H1 (cell line): ENCODE measurements at regions not wholly inside any gene's neighbourhood (a gene's known extent, or its start where the extent isn't known, plus 50 kb on each side); places are given as distances from the start of the nearest gene placed in this dataset.

Experiments used
- CTCF ChIA-PET: fragments of 300-600 bp; sonication (Branson Sonifier 250); formaldehyde crosslinking; loops from one replicate; lab custom pipeline; 2021; ENCODE audit not compliant: partially characterized antibody; lab: Charles Lee
- POLR2A ChIA-PET: fragments of 300-600 bp; sonication (Branson Sonifier 250); formaldehyde crosslinking; loops from one replicate; lab custom pipeline; 2021; ENCODE audit warnings: inconsistent platforms; ENCODE audit not compliant: partially characterized antibody; lab: Charles Lee
- DNase-seq, 2 experiments: peaks; one replicate each; pipeline versions ENCODE4 v3.0.0 to v3.0.0-alpha.2; 2010 to 2022; ENCODE audit warnings: low spot score in 2 of 2, low read depth in 1 of 2, mixed read lengths in 1 of 2
- FAIRE-seq: peaks from 2 replicates; lab custom pipeline; 2011; peaks lifted over from hg19 to GRCh38; lab: Jason Lieb, UNC
- H2AFZ ChIP-seq: 2 replicates; pipeline ENCODE4 v1.8.1; 2012; ENCODE audit warnings: low read length, inconsistent platforms
- H2AK5ac ChIP-seq: 2 replicates; pipeline ENCODE4 v1.6.1; 2013; ENCODE audit warnings: low read depth, low read length
- H2BK120ac ChIP-seq: replicated peaks from 2 replicates; pipeline ENCODE3; 2013; ENCODE audit warnings: low read depth, low read length, inconsistent platforms
- H2BK12ac ChIP-seq: 2 replicates; pipeline ENCODE4 v1.6.1; 2013; ENCODE audit warnings: low read depth, low read length
- H2BK15ac ChIP-seq: 2 replicates; pipeline ENCODE4 v1.6.1; 2013; ENCODE audit warnings: low read length
- H2BK20ac ChIP-seq: 2 replicates; pipeline ENCODE4 v1.6.1; 2013; ENCODE audit warnings: low read length
- H2BK5ac ChIP-seq: 2 replicates; pipeline ENCODE4 v1.6.1; 2013; ENCODE audit warnings: low read depth, low read length
- H3K14ac ChIP-seq: 2 replicates; pipeline ENCODE4 v1.6.1; 2013; ENCODE audit warnings: inconsistent platforms; ENCODE audit not compliant: insufficient read length
- H3K18ac ChIP-seq: 2 replicates; pipeline ENCODE4 v1.6.1; 2013; ENCODE audit warnings: low read length; ENCODE audit errors: extremely low read depth
- H3K23ac ChIP-seq: 2 replicates; pipeline ENCODE4 v1.6.1; 2013; ENCODE audit warnings: inconsistent platforms; ENCODE audit not compliant: insufficient read length
- H3K23me2 ChIP-seq: 2 replicates; pipeline ENCODE4 v1.6.1; 2013; ENCODE audit warnings: low read depth, low read length
- H3K27ac ChIP-seq: 2 replicates; pipeline ENCODE4 v1.6.1; 2011; ENCODE audit warnings: low read depth, low read length, inconsistent platforms
- H3K27me3 ChIP-seq, 4 experiments: replicated peaks in 1 of 4; 1 replicate in 1 of 4; 2 replicates in 3 of 4; pipeline versions ENCODE4 v1.6.1 to v1.8.1; 2011 to 2013; ENCODE audit warnings: low read length in 3 of 4, mild to moderate bottlenecking in 3 of 4, inconsistent platforms in 2 of 4, mixed read lengths in 2 of 4, moderate library complexity in 1 of 4; ENCODE audit not compliant: control insufficient read depth in 3 of 4, insufficient read depth in 3 of 4; ENCODE audit errors: extremely low read depth in 1 of 4
- H3K36me3 ChIP-seq, 4 experiments: 2 replicates each; pipeline versions ENCODE4 v1.6.1 to v1.8.1; 2011 to 2013; ENCODE audit warnings: mild to moderate bottlenecking in 4 of 4, low read length in 3 of 4, moderate library complexity in 2 of 4, control low read depth in 1 of 4, inconsistent platforms in 1 of 4; ENCODE audit not compliant: insufficient read depth in 4 of 4, control insufficient read depth in 2 of 4
- H3K4ac ChIP-seq: replicated peaks from 2 replicates; pipeline ENCODE3; 2013; ENCODE audit warnings: low read length, low read depth, mixed read lengths, inconsistent platforms; ENCODE audit not compliant: insufficient read length
- H3K4me1 ChIP-seq, 4 experiments: replicated peaks in 1 of 4; 1 replicate in 1 of 4; 2 replicates in 3 of 4; pipeline versions ENCODE4 v1.6.1 to v1.8.1; 2011 to 2013; ENCODE audit warnings: low read length in 3 of 4, inconsistent platforms in 2 of 4, mixed read lengths in 1 of 4; ENCODE audit not compliant: insufficient read depth in 4 of 4, control insufficient read depth in 3 of 4
- H3K4me2 ChIP-seq, 2 experiments: 2 replicates each; pipeline versions ENCODE4 v1.6.1 to v1.8.1; 2011 to 2013; ENCODE audit warnings: low read depth in 2 of 2, low read length in 2 of 2, control low read depth in 1 of 2, inconsistent platforms in 1 of 2, mild to moderate bottlenecking in 1 of 2; ENCODE audit not compliant: insufficient read depth in 1 of 2
- H3K4me3 ChIP-seq, 4 experiments: fragments of 200-600, 300-600 bp in 1 of 4; sonication (generic), shearing (Covaris generic), sonication (Bioruptor Twin) in 1 of 4; 2 replicates each; pipeline versions ENCODE4 v1.5.1 to v1.8.1; 2011 to 2016; ENCODE audit warnings: low read length in 4 of 4, low read depth in 3 of 4, control low read depth in 2 of 4, inconsistent platforms in 2 of 4, mild to moderate bottlenecking in 2 of 4, mixed read lengths in 1 of 4, moderate library complexity in 1 of 4; ENCODE audit not compliant: insufficient read depth in 2 of 4; ENCODE audit errors: extremely low read depth in 1 of 4
- H3K56ac ChIP-seq: replicated peaks from 2 replicates; pipeline ENCODE3; 2013; ENCODE audit warnings: low read depth, mild to moderate bottlenecking, mixed read lengths, low read length, inconsistent platforms; ENCODE audit not compliant: insufficient read length
- H3K79me1 ChIP-seq: 2 replicates; pipeline ENCODE4 v1.6.1; 2013; ENCODE audit warnings: low read depth, low read length, control low read depth
- H3K79me2 ChIP-seq, 2 experiments: 2 replicates each; pipeline versions ENCODE4 v1.6.1 to v1.8.1; 2012 to 2013; ENCODE audit warnings: low read length in 2 of 2, mild to moderate bottlenecking in 2 of 2, inconsistent platforms in 1 of 2; ENCODE audit not compliant: insufficient read depth in 2 of 2, control insufficient read depth in 1 of 2
- H3K9ac ChIP-seq, 4 experiments: replicated peaks in 1 of 4; 1 replicate in 1 of 4; 2 replicates in 3 of 4; pipeline versions ENCODE4 v1.6.1 to v1.8.1; 2011 to 2013; ENCODE audit warnings: low read depth in 3 of 4, low read length in 3 of 4, control low read depth in 2 of 4, mild to moderate bottlenecking in 2 of 4, moderate library complexity in 2 of 4, inconsistent platforms in 1 of 4; ENCODE audit errors: extremely low read depth in 1 of 4
- H3K9me3 ChIP-seq, 2 experiments: 2 replicates each; pipeline versions ENCODE4 v1.6.1 to v1.8.1; 2012 to 2013; ENCODE audit warnings: mild to moderate bottlenecking in 2 of 2, moderate library complexity in 2 of 2, control low read depth in 1 of 2, inconsistent platforms in 1 of 2, low read depth in 1 of 2, low read length in 1 of 2, mixed read lengths in 1 of 2; ENCODE audit not compliant: insufficient read depth in 2 of 2
- H4K20me1 ChIP-seq, 2 experiments: replicated peaks in 1 of 2; 2 replicates each; pipeline versions ENCODE3 to v1.8.1; 2011 to 2013; ENCODE audit warnings: inconsistent platforms in 2 of 2, low read length in 2 of 2, mild to moderate bottlenecking in 1 of 2; ENCODE audit not compliant: insufficient read depth in 2 of 2, control insufficient read depth in 1 of 2
- H4K5ac ChIP-seq: 2 replicates; pipeline ENCODE4 v1.6.1; 2013; ENCODE audit warnings: low read length, low read depth, mixed read lengths, inconsistent platforms; ENCODE audit not compliant: insufficient read length
- H4K8ac ChIP-seq: 2 replicates; pipeline ENCODE4 v1.8.0; 2013; ENCODE audit warnings: mild to moderate bottlenecking, moderate library complexity, low read length, inconsistent platforms; ENCODE audit not compliant: insufficient read depth; ENCODE audit errors: extremely low read depth
- H4K91ac ChIP-seq: replicated peaks from 2 replicates; pipeline ENCODE3; 2013; ENCODE audit warnings: low read length, mixed read lengths, inconsistent platforms; ENCODE audit not compliant: insufficient read length
- CHD2 ChIP-seq: IDR thresholded peaks from 2 replicates; pipeline ENCODE4 v1.6.1; 2012; ENCODE audit warnings: low read length, improper control_type of control experiment
- EZH2 ChIP-seq: fragments of 200-600 bp; sonication (generic); IDR thresholded peaks from 2 replicates; pipeline ENCODE4 v1.7.1; 2012; ENCODE audit warnings: low read depth, mild to moderate bottlenecking, moderate library complexity, low read length, inconsistent platforms; ENCODE audit not compliant: severe bottlenecking
- HDAC6 ChIP-seq: IDR thresholded peaks from one replicate; pipeline ENCODE4 v1.7.1; 2012; ENCODE audit warnings: low read depth, mild to moderate bottlenecking, inconsistent platforms, low read length, moderate library complexity
- JUND ChIP-seq: IDR thresholded peaks from 2 replicates; pipeline ENCODE4 v1.6.1; 2011; ENCODE audit warnings: mild to moderate bottlenecking, improper control_type of control experiment, low read length
- KDM4A ChIP-seq: IDR thresholded peaks from one replicate; pipeline ENCODE4 v1.7.1; 2012; ENCODE audit warnings: low read depth, mild to moderate bottlenecking, moderate library complexity, low read length, inconsistent platforms; ENCODE audit not compliant: severe bottlenecking
- POLR2AphosphoS5 ChIP-seq: IDR thresholded peaks from 2 replicates; pipeline ENCODE4 v1.6.1; 2011; ENCODE audit warnings: low read depth, low read length
- ZNF274 ChIP-seq: IDR thresholded peaks from 2 replicates; pipeline ENCODE4 v1.7.0; 2012; ENCODE audit warnings: low read length, borderline replicate concordance; ENCODE audit errors: extremely low read depth
- WGBS, 2 experiments: shearing (Covaris generic) in 1 of 2; methylation state at CpG; one replicate each; pipeline versions ENCODE4 v1.1.6 to v1.1.7; 2013 to 2015; ENCODE audit warnings: low lambda C conversion rate in 2 of 2, mixed read lengths in 2 of 2, inconsistent platforms in 1 of 2, low coverage in 1 of 2, missing lambda C conversion rate in 1 of 2; ENCODE audit not compliant: insufficient replicate concordance in 2 of 2, insufficient coverage in 1 of 2, insufficient read length in 1 of 2; ENCODE audit errors: extremely low coverage in 1 of 2, missing lambda C conversion rate in 1 of 2; 5-methylcytosine and 5-hydroxymethylcytosine counted together
- TF ChIP-seq, protein P1 (sequence below), 3 experiments: IDR thresholded peaks; 1 replicate in 2 of 3; 2 replicates in 1 of 3; pipeline versions ENCODE4 v1.5.1 to v1.6.1; 2011; ENCODE audit warnings: low read length in 3 of 3, mild to moderate bottlenecking in 3 of 3, inconsistent platforms in 2 of 3, low read depth in 1 of 3, moderate library complexity in 1 of 3; ENCODE audit not compliant: insufficient read depth in 1 of 3; ENCODE audit errors: control extremely low read depth in 1 of 3

GRCh38 chr3:13766128-13766527, 113.7 kb downstream of the WNT7A start:
- H3K4me2 ChIP-seq = no peak overlapping the region
- no peak overlapping the region for H3K56ac ChIP-seq
- no peaks in the 10 kb centered on the region for H3K36me3 ChIP-seq
- no peak overlapping the region for H2BK120ac ChIP-seq
- ChIA-PET POLR2A (interaction anchor here (1.2 kb wide), 1 partner anchor 11 kb away, joined by 3 read pairs; no protein-coding TSS in a partner anchor), CTCF (interaction anchor here (0.6 to 3.6 kb wide), 8 partner anchors 9 to 115 kb away, joined by 3 to 13 read pairs (median 4); partner anchors contain the start of gene WNT7A)
- H3K27me3 ChIP-seq = no peaks in the 10 kb centered on the region
- peaks cover 2 to 4% of the 10 kb centered on the region in 2 experiments; a peak in 2 of 4 replicates for H3K9me3 ChIP-seq
- no peak overlapping the region for H2BK12ac ChIP-seq
- no peak for FAIRE-seq
- no peak overlapping the region for H2BK15ac ChIP-seq
- H3K27ac ChIP-seq = no peak overlapping the region
- H4K8ac ChIP-seq = no peak overlapping the region
- 80% methylated on average over 4 of the region's 4 CpGs; no CpG with 5 or more reads in 1 of the 2 experiments for WGBS, 2 experiments
- TF ChIP-seq KDM4A (no peak), CHD2 (no peak), EZH2 (no peak), ZNF274 (no peak), HDAC6 (no peak), JUND (no peak), POLR2AphosphoS5 (no peak)
- TF ChIP-seq, protein P1, sequence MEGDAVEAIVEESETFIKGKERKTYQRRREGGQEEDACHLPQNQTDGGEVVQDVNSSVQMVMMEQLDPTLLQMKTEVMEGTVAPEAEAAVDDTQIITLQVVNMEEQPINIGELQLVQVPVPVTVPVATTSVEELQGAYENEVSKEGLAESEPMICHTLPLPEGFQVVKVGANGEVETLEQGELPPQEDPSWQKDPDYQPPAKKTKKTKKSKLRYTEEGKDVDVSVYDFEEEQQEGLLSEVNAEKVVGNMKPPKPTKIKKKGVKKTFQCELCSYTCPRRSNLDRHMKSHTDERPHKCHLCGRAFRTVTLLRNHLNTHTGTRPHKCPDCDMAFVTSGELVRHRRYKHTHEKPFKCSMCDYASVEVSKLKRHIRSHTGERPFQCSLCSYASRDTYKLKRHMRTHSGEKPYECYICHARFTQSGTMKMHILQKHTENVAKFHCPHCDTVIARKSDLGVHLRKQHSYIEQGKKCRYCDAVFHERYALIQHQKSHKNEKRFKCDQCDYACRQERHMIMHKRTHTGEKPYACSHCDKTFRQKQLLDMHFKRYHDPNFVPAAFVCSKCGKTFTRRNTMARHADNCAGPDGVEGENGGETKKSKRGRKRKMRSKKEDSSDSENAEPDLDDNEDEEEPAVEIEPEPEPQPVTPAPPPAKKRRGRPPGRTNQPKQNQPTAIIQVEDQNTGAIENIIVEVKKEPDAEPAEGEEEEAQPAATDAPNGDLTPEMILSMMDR (IDR thresholded peaks at IDR 0.05; ENCODE audit: control extremely low read depth in 1 of 3, insufficient read depth in 1 of 3, low read depth in 1 of 3, low read length in 3 of 3) = no peak
- H3K4me3 ChIP-seq = no peak overlapping the region
- H3K23me2 ChIP-seq = no peaks in the 10 kb centered on the region
- 0 out of 2 replicates have a peak, but pooled peaks cover 2% of the 10 kb centered on the region for H3K79me1 ChIP-seq
- no peak overlapping the region for H2BK20ac ChIP-seq
- H4K91ac ChIP-seq = no peak overlapping the region
- no peak overlapping the region for H3K14ac ChIP-seq
- no peak overlapping the region for H2AFZ ChIP-seq
- no peak overlapping the region for H2BK5ac ChIP-seq
- no peak overlapping the region for H2AK5ac ChIP-seq
- no peak overlapping the region for H3K23ac ChIP-seq
- no peak for DNase-seq
- H3K9ac ChIP-seq = no peak overlapping the region
- no peak overlapping the region for H3K18ac ChIP-seq
- no peak overlapping the region for H4K5ac ChIP-seq
- H4K20me1 ChIP-seq = peaks cover 0 to 1% of the 10 kb centered on the region in 2 experiments
- peaks cover 0 to 10% (median 4%) of the 10 kb centered on the region in 4 experiments; a peak in 5 of 7 replicates for H3K4me1 ChIP-seq
- H3K79me2 ChIP-seq = no peaks in the 10 kb centered on the region
- no peak overlapping the region for H3K4ac ChIP-seq
